Mammary epithelial cell (primary cell): ENCODE measurements at regions not wholly inside any gene's neighbourhood (a gene's known extent, or its start where the extent isn't known, plus 50 kb on each side); places are given as distances from the start of the nearest gene placed in this dataset.

Experiments
- EZH2 ChIP-seq: IDR thresholded peaks from 2 replicates; pipeline ENCODE4 v1.6.1; 2012; ENCODE audit warnings: low read length, inconsistent platforms, borderline replicate concordance
- TF ChIP-seq, protein P1 (sequence below), 2 donors: IDR thresholded peaks in 1 of 2; conservative IDR thresholded peaks in 1 of 2; 2 replicates each; pipeline ENCODE4 v1.5.1; 2011 to 2012; ENCODE audit warnings: inconsistent platforms in 2 of 2, low read length in 2 of 2, mild to moderate bottlenecking in 2 of 2, control low read depth in 1 of 2, low read depth in 1 of 2; ENCODE audit not compliant: insufficient read depth in 1 of 2; ENCODE audit errors: extremely low read depth in 1 of 2

DNA sequence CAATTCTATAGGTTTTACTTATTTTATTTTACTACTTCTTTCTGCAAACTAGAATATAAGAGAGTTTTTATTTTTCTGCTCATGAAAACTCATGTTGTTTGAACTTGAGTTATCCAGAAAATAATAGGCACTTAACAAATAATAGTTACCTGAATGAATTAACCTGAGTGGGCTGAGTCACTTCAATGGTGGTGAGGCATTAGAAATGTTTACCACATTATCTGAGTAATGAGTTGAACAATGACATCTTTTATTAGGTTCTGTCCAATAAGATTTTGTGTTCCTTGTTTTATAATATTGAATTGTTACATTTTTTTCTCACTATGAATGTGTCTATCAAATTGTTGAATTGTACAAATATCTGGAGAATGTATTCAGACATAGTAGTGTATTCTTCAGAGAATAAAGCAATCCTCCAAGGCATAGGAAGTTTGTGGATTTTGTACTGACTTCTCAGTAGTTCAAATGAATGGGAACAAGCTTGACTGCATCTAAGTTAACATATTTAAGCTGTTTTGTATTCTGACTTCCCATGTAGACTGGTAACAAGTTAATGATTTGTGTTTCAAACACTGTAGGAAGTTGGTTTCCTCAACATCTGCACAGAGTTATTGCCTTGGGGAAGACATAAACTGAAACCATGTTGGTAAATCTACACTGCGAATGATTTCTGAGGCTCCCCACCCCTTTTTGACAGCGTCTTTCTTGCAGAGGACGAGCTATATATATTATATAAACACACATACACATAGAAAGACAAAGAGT, 1808.9 kb upstream of the TENM3 start:
- TF ChIP-seq, protein P1, sequence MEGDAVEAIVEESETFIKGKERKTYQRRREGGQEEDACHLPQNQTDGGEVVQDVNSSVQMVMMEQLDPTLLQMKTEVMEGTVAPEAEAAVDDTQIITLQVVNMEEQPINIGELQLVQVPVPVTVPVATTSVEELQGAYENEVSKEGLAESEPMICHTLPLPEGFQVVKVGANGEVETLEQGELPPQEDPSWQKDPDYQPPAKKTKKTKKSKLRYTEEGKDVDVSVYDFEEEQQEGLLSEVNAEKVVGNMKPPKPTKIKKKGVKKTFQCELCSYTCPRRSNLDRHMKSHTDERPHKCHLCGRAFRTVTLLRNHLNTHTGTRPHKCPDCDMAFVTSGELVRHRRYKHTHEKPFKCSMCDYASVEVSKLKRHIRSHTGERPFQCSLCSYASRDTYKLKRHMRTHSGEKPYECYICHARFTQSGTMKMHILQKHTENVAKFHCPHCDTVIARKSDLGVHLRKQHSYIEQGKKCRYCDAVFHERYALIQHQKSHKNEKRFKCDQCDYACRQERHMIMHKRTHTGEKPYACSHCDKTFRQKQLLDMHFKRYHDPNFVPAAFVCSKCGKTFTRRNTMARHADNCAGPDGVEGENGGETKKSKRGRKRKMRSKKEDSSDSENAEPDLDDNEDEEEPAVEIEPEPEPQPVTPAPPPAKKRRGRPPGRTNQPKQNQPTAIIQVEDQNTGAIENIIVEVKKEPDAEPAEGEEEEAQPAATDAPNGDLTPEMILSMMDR (conservative IDR thresholded peaks at IDR 0.05 in 1 of 2, IDR thresholded peaks at IDR 0.05 in 1 of 2; ENCODE audit: extremely low read depth in 1 of 2, insufficient read depth in 1 of 2, low read depth in 1 of 2, low read length in 2 of 2): no peak
- no peak for TF ChIP-seq EZH2
